Central memory CD8-positive, alpha-beta T cell (primary cell): ENCODE measurements at regions not wholly inside any gene's neighbourhood (a gene's known extent, or its start where the extent isn't known, plus 50 kb on each side); places are given as distances from the start of the nearest gene placed in this dataset.

Experiments
- ATAC-seq: fragments of 150-1000 bp; cut with Tn5 transposase; replicated peaks from 2 replicates; pipeline ENCODE4 v1.10.0; 2022; ENCODE audit warnings: mild to moderate bottlenecking, moderate FRiP score, moderate number of reproducible peaks; ENCODE audit not compliant: poor library complexity, severe bottlenecking; ENCODE audit errors: extremely low read depth
- DNase-seq, 2 donors: peaks; one replicate each; pipeline ENCODE4 v3.0.0; 2021; ENCODE audit warnings: low spot score in 2 of 2
- H3K27ac Mint-ChIP-seq: one replicate; pipeline ENCODE4 v1.8.0; 2022; ENCODE audit warnings: low read depth, mild to moderate bottlenecking, moderate library complexity, mixed read lengths
- H3K27me3 Mint-ChIP-seq: one replicate; pipeline ENCODE4 v1.8.0; 2022; ENCODE audit warnings: mixed read lengths
- H3K36me3 Mint-ChIP-seq: one replicate; pipeline ENCODE4 v1.8.0; 2022; ENCODE audit warnings: mild to moderate bottlenecking, moderate library complexity, mixed read lengths; ENCODE audit not compliant: insufficient read depth
- H3K4me1 Mint-ChIP-seq: one replicate; pipeline ENCODE4 v1.8.0; 2022; ENCODE audit warnings: mixed read lengths
- H3K4me3 Mint-ChIP-seq: one replicate; pipeline ENCODE4 v1.8.0; 2022; ENCODE audit warnings: mild to moderate bottlenecking, moderate library complexity, mixed read lengths
- H3K9me3 Mint-ChIP-seq: one replicate; pipeline ENCODE4 v1.8.0; 2022; ENCODE audit warnings: mixed read lengths

- H3K4me1 Mint-ChIP-seq: no peaks in the 10 kb centered on the region
- DNase-seq (no peak), ATAC-seq (no peak)
- peaks cover 20% of the 10 kb centered on the region for H3K9me3 Mint-ChIP-seq
- no peak overlapping the region for H3K27ac Mint-ChIP-seq
- no peaks in the 10 kb centered on the region for H3K36me3 Mint-ChIP-seq
- no peak overlapping the region for H3K4me3 Mint-ChIP-seq
- no peaks in the 10 kb centered on the region for H3K27me3 Mint-ChIP-seq
Observed at GRCh38 chr6:122202576-122203137, 196.8 kb upstream of the HSF2 start.

- Mint-ChIP-seq H3K9me3 (peaks cover 19% of the 10 kb centered on the region), H3K27ac (no peak overlapping the region), H3K4me3 (no peak overlapping the region), H3K27me3 (no peaks in the 10 kb centered on the region), H3K4me1 (no peaks in the 10 kb centered on the region), H3K36me3 (no peaks in the 10 kb centered on the region)
- no peak for ATAC-seq
- DNase-seq: no peak
Observed at GRCh38 chr6:122207061-122207460, 192.4 kb upstream of the HSF2 start.

- Mint-ChIP-seq H3K4me3 (no peak overlapping the region), H3K36me3 (no peaks in the 10 kb centered on the region), H3K27me3 (no peaks in the 10 kb centered on the region), H3K27ac (no peak overlapping the region), H3K9me3 (peaks cover 19% of the 10 kb centered on the region), H3K4me1 (no peaks in the 10 kb centered on the region)
- DNase-seq: no peak
- ATAC-seq: no peak
Observed at GRCh38 chr6:122207794-122208193, 191.7 kb upstream of the HSF2 start.

GRCh38 chr6:122214605-122215318 is 184.7 kb upstream of the HSF2 start:
- H3K4me1 Mint-ChIP-seq: no peaks in the 10 kb centered on the region
- no peak for DNase-seq
- no peaks in the 10 kb centered on the region for H3K27me3 Mint-ChIP-seq
- no peak for ATAC-seq
- no peaks in the 10 kb centered on the region for H3K9me3 Mint-ChIP-seq
- H3K36me3 Mint-ChIP-seq: no peaks in the 10 kb centered on the region
- no peak overlapping the region for H3K4me3 Mint-ChIP-seq
- H3K27ac Mint-ChIP-seq: no peak overlapping the region

- H3K9me3 Mint-ChIP-seq: peaks cover 7% of the 10 kb centered on the region
- H3K36me3 Mint-ChIP-seq: no peaks in the 10 kb centered on the region
- no peaks in the 10 kb centered on the region for H3K4me1 Mint-ChIP-seq
- no peak overlapping the region for H3K27ac Mint-ChIP-seq
- no peak for ATAC-seq
- H3K27me3 Mint-ChIP-seq: no peaks in the 10 kb centered on the region
- H3K4me3 Mint-ChIP-seq: no peak overlapping the region
- no peak for DNase-seq
Observed at GRCh38 chr6:122220254-122220653, 179.2 kb upstream of the HSF2 start.

GRCh38 chr6:122222761-122223160 is 176.7 kb upstream of the HSF2 start:
- Mint-ChIP-seq H3K4me1 (no peaks in the 10 kb centered on the region), H3K4me3 (no peak overlapping the region), H3K27me3 (no peaks in the 10 kb centered on the region), H3K36me3 (no peaks in the 10 kb centered on the region), H3K27ac (no peak overlapping the region), H3K9me3 (peaks cover 7% of the 10 kb centered on the region)
- ATAC-seq (no peak), DNase-seq (no peak)

- no peaks in the 10 kb centered on the region for H3K36me3 Mint-ChIP-seq
- no peaks in the 10 kb centered on the region for H3K27me3 Mint-ChIP-seq
- DNase-seq: no peak
- H3K27ac Mint-ChIP-seq: no peak overlapping the region
- H3K4me1 Mint-ChIP-seq: no peaks in the 10 kb centered on the region
- no peak for ATAC-seq
- H3K9me3 Mint-ChIP-seq: peaks cover 7% of the 10 kb centered on the region
- no peak overlapping the region for H3K4me3 Mint-ChIP-seq
Observed at GRCh38 chr6:122223251-122223650, 176.2 kb upstream of the HSF2 start.

- H3K4me1 Mint-ChIP-seq: no peaks in the 10 kb centered on the region
- peaks cover 14% of the 10 kb centered on the region for H3K9me3 Mint-ChIP-seq
- no peak for DNase-seq
Observed at GRCh38 chr6:122238861-122239260, 160.6 kb upstream of the HSF2 start.

GRCh38 chr6:122246906-122247658 is 152.4 kb upstream of the HSF2 start:
- no peak overlapping the region for H3K4me3 Mint-ChIP-seq
- peaks cover 23% of the 10 kb centered on the region for H3K9me3 Mint-ChIP-seq
- no peaks in the 10 kb centered on the region for H3K27me3 Mint-ChIP-seq
- no peaks in the 10 kb centered on the region for H3K36me3 Mint-ChIP-seq
- no peak overlapping the region for H3K27ac Mint-ChIP-seq
- no peaks in the 10 kb centered on the region for H3K4me1 Mint-ChIP-seq
- ATAC-seq: no peak
- no peak for DNase-seq

More at GRCh38 chr6:122238861-122239260, 160.6 kb upstream of the HSF2 start:
- Mint-ChIP-seq H3K27ac (no peak overlapping the region), H3K36me3 (peaks cover 2% of the 10 kb centered on the region), H3K4me3 (no peak overlapping the region), H3K27me3 (no peaks in the 10 kb centered on the region)
- ATAC-seq: no peak

GRCh38 chr6:122248001-122248669 is 151.3 kb upstream of the HSF2 start:
- no peaks in the 10 kb centered on the region for H3K36me3 Mint-ChIP-seq
- no peaks in the 10 kb centered on the region for H3K27me3 Mint-ChIP-seq
- H3K9me3 Mint-ChIP-seq: peaks cover 20% of the 10 kb centered on the region
- H3K27ac Mint-ChIP-seq: no peak overlapping the region
- DNase-seq (no peak), ATAC-seq (no peak)
- H3K4me1 Mint-ChIP-seq: no peaks in the 10 kb centered on the region
- no peak overlapping the region for H3K4me3 Mint-ChIP-seq

- no peak overlapping the region for H3K4me3 Mint-ChIP-seq
- DNase-seq (no peak), ATAC-seq (no peak)
- no peaks in the 10 kb centered on the region for H3K36me3 Mint-ChIP-seq
- peaks cover 13% of the 10 kb centered on the region for H3K9me3 Mint-ChIP-seq
- H3K27me3 Mint-ChIP-seq: no peaks in the 10 kb centered on the region
- no peaks in the 10 kb centered on the region for H3K4me1 Mint-ChIP-seq
- H3K27ac Mint-ChIP-seq: no peak overlapping the region
Observed at GRCh38 chr6:122248844-122249243, 150.6 kb upstream of the HSF2 start.

GRCh38 chr6:122258839-122259238 is 140.6 kb upstream of the HSF2 start:
- Mint-ChIP-seq H3K9me3 (no peaks in the 10 kb centered on the region), H3K4me3 (no peak overlapping the region), H3K27me3 (no peaks in the 10 kb centered on the region), H3K27ac (no peak overlapping the region), H3K4me1 (no peaks in the 10 kb centered on the region), H3K36me3 (no peaks in the 10 kb centered on the region)
- ATAC-seq (no peak), DNase-seq (no peak)
